ENCODE measurements at regions not wholly inside any gene's neighbourhood (a gene's known extent, or its start where the extent isn't known, plus 50 kb on each side); places are given as distances from the start of the nearest gene placed in this dataset.
"Not testable (repeated sequence)": the region's sequence is repeated elsewhere in the genome, so short reads cannot be mapped to it uniquely, and the experiment has no call there.

- DNase-seq: no peak
Measured at GRCh38 chr14:36465178-36465577, 54.9 kb downstream of the NKX2-1 start.

- DNase-seq: no peak
Measured at GRCh38 chr14:36462890-36463289, 57.1 kb downstream of the NKX2-1 start.

- DNase-seq: no peak
Measured at GRCh38 chr14:36455241-36455627, 64.8 kb downstream of the NKX2-1 start.

- no peak for DNase-seq
Measured at GRCh38 chr14:36454599-36455240, 65.3 kb downstream of the NKX2-1 start.

GRCh38 chr14:36452860-36453259, 67.2 kb downstream of the NKX2-1 start:
- no peak for DNase-seq

GRCh38 chr14:36451310-36452065, 68.5 kb downstream of the NKX2-1 start:
- no peak for DNase-seq

GRCh38 chr14:36450550-36450949, 69.5 kb downstream of the NKX2-1 start:
- DNase-seq: no peak

- DNase-seq: no peak
Measured at GRCh38 chr14:36449903-36450302, 70.1 kb downstream of the NKX2-1 start.

- no peak for DNase-seq
Measured at GRCh38 chr14:36443374-36443773, 76.7 kb downstream of the NKX2-1 start.

GRCh38 chr14:36442824-36443241, 77.2 kb downstream of the NKX2-1 start:
- no peak for DNase-seq

GRCh38 chr14:36441283-36441682, 78.7 kb downstream of the NKX2-1 start:
- DNase-seq: no peak

GRCh38 chr14:36439766-36440165, 80.3 kb downstream of the NKX2-1 start:
- DNase-seq: no peak

GRCh38 chr14:36438883-36439282, 81.1 kb downstream of the NKX2-1 start:
- no peak for DNase-seq

- no peak for DNase-seq
Measured at GRCh38 chr14:36430662-36431084, 89.4 kb downstream of the NKX2-1 start.

- DNase-seq: no peak
Measured at GRCh38 chr14:36430169-36430568, 89.9 kb downstream of the NKX2-1 start.

GRCh38 chr14:36429692-36430091, 90.3 kb downstream of the NKX2-1 start:
- DNase-seq: no peak

- no peak for DNase-seq
Measured at GRCh38 chr14:36428350-36428749, 91.7 kb downstream of the NKX2-1 start.

GRCh38 chr14:36426836-36427235, 93.2 kb downstream of the NKX2-1 start:
- DNase-seq: no peak

GRCh38 chr14:36426113-36426512, 93.9 kb downstream of the NKX2-1 start:
- DNase-seq: no peak

- DNase-seq: no peak
Measured at GRCh38 chr14:36424478-36425102, 95.4 kb downstream of the NKX2-1 start.

- DNase-seq: no peak
Measured at GRCh38 chr14:36423430-36423829, 96.6 kb downstream of the NKX2-1 start.

GRCh38 chr14:36420149-36420687, 99.8 kb upstream of the MBIP start:
- no peak for DNase-seq

- DNase-seq: no peak
Measured at GRCh38 chr14:36418937-36419336, 98.5 kb upstream of the MBIP start.

GRCh38 chr14:36411951-36412350, 91.5 kb upstream of the MBIP start:
- DNase-seq: not testable (repeated sequence)

Data from CD4-positive, alpha-beta T cell treated with Interleukin-10 for 1 hour (primary cell).